ENCODE measurements at regions not wholly inside any gene's neighbourhood (a gene's known extent, or its start where the extent isn't known, plus 50 kb on each side); places are given as distances from the start of the nearest gene placed in this dataset.

GRCh38 chr12:89279499-89279898, 72.8 kb downstream of the DUSP6 start:
- no peak for ATAC-seq (ENCODE audit: insufficient number of reproducible peaks, low FRiP score, low read depth)
- no peaks in the 10 kb centered on the region for H3K9me3 ChIP-seq
- no peak for TF ChIP-seq CTCF (IDR thresholded peaks at IDR 0.05)

GRCh38 chr12:89278862-89279261, 73.4 kb downstream of the DUSP6 start:
- no peaks in the 10 kb centered on the region for H3K27me3 ChIP-seq (replicated peaks; ENCODE audit: insufficient read depth)

More at GRCh38 chr12:89279499-89279898, 72.8 kb downstream of the DUSP6 start:
- no peak overlapping the region for H3K27ac ChIP-seq
- no peaks in the 10 kb centered on the region for H3K36me3 ChIP-seq
- no peak for DNase-seq (ENCODE audit: low spot score)
- no peaks in the 10 kb centered on the region for H3K27me3 ChIP-seq (replicated peaks; ENCODE audit: insufficient read depth)
- peaks cover 6 to 24% of the 10 kb centered on the region in 2 donors for H3K4me1 ChIP-seq (ENCODE audit: control insufficient read depth in 1 of 2, low read depth in 2 of 2)
- no peak overlapping the region for H3K4me3 ChIP-seq

GRCh38 chr12:89278169-89278568, 74.1 kb downstream of the DUSP6 start:
- no peak for TF ChIP-seq CTCF (IDR thresholded peaks at IDR 0.05)

More at GRCh38 chr12:89278862-89279261, 73.4 kb downstream of the DUSP6 start:
- TF ChIP-seq CTCF (IDR thresholded peaks at IDR 0.05): no peak
- no peak overlapping the region for H3K27ac ChIP-seq
- H3K9me3 ChIP-seq: no peaks in the 10 kb centered on the region
- no peak overlapping the region for H3K4me3 ChIP-seq
- peaks cover 6 to 24% of the 10 kb centered on the region in 2 donors for H3K4me1 ChIP-seq (ENCODE audit: control insufficient read depth in 1 of 2, low read depth in 2 of 2)
- DNase-seq (ENCODE audit: low spot score): no peak
- ATAC-seq (ENCODE audit: insufficient number of reproducible peaks, low FRiP score, low read depth): no peak
- no peaks in the 10 kb centered on the region for H3K36me3 ChIP-seq

GRCh38 chr12:89276860-89277259, 75.4 kb downstream of the DUSP6 start:
- H3K27me3 ChIP-seq (replicated peaks; ENCODE audit: insufficient read depth): no peaks in the 10 kb centered on the region
- TF ChIP-seq CTCF (IDR thresholded peaks at IDR 0.05): no peak
- H3K9me3 ChIP-seq: no peaks in the 10 kb centered on the region
- ATAC-seq (ENCODE audit: insufficient number of reproducible peaks, low FRiP score, low read depth) (no peak), DNase-seq (ENCODE audit: low spot score) (no peak)
- no peaks in the 10 kb centered on the region for H3K36me3 ChIP-seq
- no peak overlapping the region for H3K27ac ChIP-seq
- peaks cover 6 to 11% of the 10 kb centered on the region in 2 donors for H3K4me1 ChIP-seq (ENCODE audit: control insufficient read depth in 1 of 2, low read depth in 2 of 2)
- no peak overlapping the region for H3K4me3 ChIP-seq

More at GRCh38 chr12:89278169-89278568, 74.1 kb downstream of the DUSP6 start:
- DNase-seq (ENCODE audit: low spot score) (no peak), ATAC-seq (ENCODE audit: insufficient number of reproducible peaks, low FRiP score, low read depth) (no peak)
- Histone ChIP-seq H3K4me3 (no peak overlapping the region), H3K27ac (no peak overlapping the region), H3K27me3 (replicated peaks; ENCODE audit: insufficient read depth) (no peaks in the 10 kb centered on the region), H3K36me3 (no peaks in the 10 kb centered on the region), H3K4me1 (ENCODE audit: control insufficient read depth in 1 of 2, low read depth in 2 of 2) (peaks cover 6 to 24% of the 10 kb centered on the region in 2 donors), H3K9me3 (no peaks in the 10 kb centered on the region)

GRCh38 chr12:89273525-89273924, 78.8 kb downstream of the DUSP6 start:
- TF ChIP-seq CTCF (IDR thresholded peaks at IDR 0.05): no peak
- Histone ChIP-seq H3K27ac (no peak overlapping the region), H3K4me1 (ENCODE audit: control insufficient read depth in 1 of 2, low read depth in 2 of 2) (no peaks in the 10 kb centered on the region), H3K9me3 (no peaks in the 10 kb centered on the region), H3K27me3 (replicated peaks; ENCODE audit: insufficient read depth) (no peaks in the 10 kb centered on the region), H3K36me3 (no peaks in the 10 kb centered on the region), H3K4me3 (no peak overlapping the region)
- DNase-seq (ENCODE audit: low spot score) (no peak), ATAC-seq (ENCODE audit: insufficient number of reproducible peaks, low FRiP score, low read depth) (no peak)

Data from thoracic aorta (tissue), 2 donors.